HG03175 (cell line): ENCODE measurements at regions not wholly inside any gene's neighbourhood (a gene's known extent, or its start where the extent isn't known, plus 50 kb on each side); places are given as distances from the start of the nearest gene placed in this dataset.

Experiments
- ATAC-seq: cut with Tn5 transposase; IDR thresholded peaks from one replicate; pipeline ENCODE4 v1.9.1; 2021; ENCODE audit warnings: mild to moderate bottlenecking, moderate library complexity; ENCODE audit not compliant: unreplicated experiment

- no peak for ATAC-seq
Observed at GRCh38 chr10:20963056-20963455, 65.9 kb upstream of the NEBL start.

- no peak for ATAC-seq
Observed at GRCh38 chr10:20962165-20962564, 65.1 kb upstream of the NEBL start.

GRCh38 chr10:20959242-20959641 is 62.1 kb upstream of the NEBL start:
- no peak for ATAC-seq

- no peak for ATAC-seq
Observed at GRCh38 chr10:20958764-20959163, 61.7 kb upstream of the NEBL start.

GRCh38 chr10:20958225-20958624 is 61.1 kb upstream of the NEBL start:
- no peak for ATAC-seq

- no peak for ATAC-seq
Observed at GRCh38 chr10:20957744-20958143, 60.6 kb upstream of the NEBL start.

GRCh38 chr10:20956843-20957242 is 59.7 kb upstream of the NEBL start:
- ATAC-seq, result no peak

GRCh38 chr10:20955355-20955893 is 58.3 kb upstream of the NEBL start:
- no peak for ATAC-seq

GRCh38 chr10:20954519-20954918 is 57.4 kb upstream of the NEBL start:
- no peak for ATAC-seq

- ATAC-seq, result no peak
Observed at GRCh38 chr10:20953120-20953519, 56.0 kb upstream of the NEBL start.

GRCh38 chr10:20949967-20950366 is 52.9 kb upstream of the NEBL start:
- ATAC-seq, result no peak

GRCh38 chr10:20948686-20949327 is 51.7 kb upstream of the NEBL start:
- peak; percentile 77 for ATAC-seq
